SH-SY5Y (cell line): ENCODE measurements at regions not wholly inside any gene's neighbourhood (a gene's known extent, or its start where the extent isn't known, plus 50 kb on each side); places are given as distances from the start of the nearest gene placed in this dataset.

Source experiments
- GATA2 ChIP-seq: IDR thresholded peaks from 2 replicates; pipeline ENCODE4 v1.6.1; 2011; ENCODE audit warnings: mild to moderate bottlenecking, low read depth, low read length
- GATA3 ChIP-seq: IDR thresholded peaks from 2 replicates; pipeline ENCODE4 v1.6.1; 2011; ENCODE audit warnings: low read depth, mild to moderate bottlenecking, low read length, moderate library complexity

GRCh38 chr4:96448315-96448872 lies 608.5 kb downstream of the PDHA2 start:
- TF ChIP-seq GATA2 = no peak
- TF ChIP-seq GATA3 = no peak
